HFFc6 (cell line): ENCODE measurements at regions not wholly inside any gene's neighbourhood (a gene's known extent, or its start where the extent isn't known, plus 50 kb on each side); places are given as distances from the start of the nearest gene placed in this dataset.

Source experiments
- DNase-seq: peaks from one replicate; pipeline ENCODE4 v3.0.0-alpha.2; 2018
- H3K27ac Mint-ChIP-seq: 2 replicates; pipeline ENCODE4 v1.8.0; 2020; ENCODE audit warnings: mild to moderate bottlenecking, mixed read lengths
- H3K27me3 Mint-ChIP-seq: 2 replicates; pipeline ENCODE4 v1.8.0; 2021; ENCODE audit warnings: mild to moderate bottlenecking, moderate library complexity, mixed read lengths; ENCODE audit not compliant: insufficient read depth
- H3K36me3 Mint-ChIP-seq: 2 replicates; pipeline ENCODE4 v1.8.0; 2021; ENCODE audit warnings: low read depth, mixed read lengths
- H3K4me1 Mint-ChIP-seq: 2 replicates; pipeline ENCODE4 v1.8.0; 2020; ENCODE audit warnings: low read depth, mixed read lengths
- H3K4me3 Mint-ChIP-seq: 2 replicates; pipeline ENCODE4 v1.8.0; 2020; ENCODE audit warnings: mild to moderate bottlenecking, moderate library complexity, mixed read lengths
- H3K9me3 Mint-ChIP-seq: 2 replicates; pipeline ENCODE4 v1.8.0; 2020; ENCODE audit warnings: mild to moderate bottlenecking, mixed read lengths
- TF ChIP-seq, protein P1 (sequence below): fragments of 200-600 bp; sonication (generic); IDR thresholded peaks from 2 replicates; pipeline ENCODE4 v1.5.0; 2021; ENCODE audit warnings: antibody characterized with exemption, mild to moderate bottlenecking

DNA sequence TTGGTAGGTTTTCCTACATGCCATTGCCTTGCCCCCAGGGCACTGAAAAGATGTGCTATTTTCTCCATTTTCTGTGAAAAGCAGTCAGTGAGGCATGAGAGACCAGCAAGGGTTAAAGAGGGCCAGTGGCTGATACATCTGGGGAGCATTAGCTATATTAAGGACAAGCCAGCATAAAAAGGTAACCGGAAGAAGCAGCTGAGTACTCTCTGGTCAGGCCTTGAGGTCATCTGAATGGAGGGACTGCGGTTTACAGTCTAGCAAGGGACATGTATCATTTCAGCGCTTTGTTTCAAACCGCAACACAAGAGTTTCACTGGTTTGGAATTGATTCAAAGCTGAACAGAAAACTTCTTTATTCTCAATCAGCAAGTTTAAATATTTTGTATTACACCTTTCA is 120.4 kb downstream of the EPDR1 start:
- no peaks in the 10 kb centered on the region for H3K36me3 Mint-ChIP-seq
- no peaks in the 10 kb centered on the region for H3K27me3 Mint-ChIP-seq
- DNase-seq, result no peak
- H3K9me3 Mint-ChIP-seq, result peaks cover 4% of the 10 kb centered on the region; the same call in 1 of the 2 replicates
- TF ChIP-seq, protein P1, sequence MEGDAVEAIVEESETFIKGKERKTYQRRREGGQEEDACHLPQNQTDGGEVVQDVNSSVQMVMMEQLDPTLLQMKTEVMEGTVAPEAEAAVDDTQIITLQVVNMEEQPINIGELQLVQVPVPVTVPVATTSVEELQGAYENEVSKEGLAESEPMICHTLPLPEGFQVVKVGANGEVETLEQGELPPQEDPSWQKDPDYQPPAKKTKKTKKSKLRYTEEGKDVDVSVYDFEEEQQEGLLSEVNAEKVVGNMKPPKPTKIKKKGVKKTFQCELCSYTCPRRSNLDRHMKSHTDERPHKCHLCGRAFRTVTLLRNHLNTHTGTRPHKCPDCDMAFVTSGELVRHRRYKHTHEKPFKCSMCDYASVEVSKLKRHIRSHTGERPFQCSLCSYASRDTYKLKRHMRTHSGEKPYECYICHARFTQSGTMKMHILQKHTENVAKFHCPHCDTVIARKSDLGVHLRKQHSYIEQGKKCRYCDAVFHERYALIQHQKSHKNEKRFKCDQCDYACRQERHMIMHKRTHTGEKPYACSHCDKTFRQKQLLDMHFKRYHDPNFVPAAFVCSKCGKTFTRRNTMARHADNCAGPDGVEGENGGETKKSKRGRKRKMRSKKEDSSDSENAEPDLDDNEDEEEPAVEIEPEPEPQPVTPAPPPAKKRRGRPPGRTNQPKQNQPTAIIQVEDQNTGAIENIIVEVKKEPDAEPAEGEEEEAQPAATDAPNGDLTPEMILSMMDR, result no peak
- no peak overlapping the region for H3K27ac Mint-ChIP-seq
- no peaks in the 10 kb centered on the region for H3K4me1 Mint-ChIP-seq
- H3K4me3 Mint-ChIP-seq, result no peak overlapping the region

DNA sequence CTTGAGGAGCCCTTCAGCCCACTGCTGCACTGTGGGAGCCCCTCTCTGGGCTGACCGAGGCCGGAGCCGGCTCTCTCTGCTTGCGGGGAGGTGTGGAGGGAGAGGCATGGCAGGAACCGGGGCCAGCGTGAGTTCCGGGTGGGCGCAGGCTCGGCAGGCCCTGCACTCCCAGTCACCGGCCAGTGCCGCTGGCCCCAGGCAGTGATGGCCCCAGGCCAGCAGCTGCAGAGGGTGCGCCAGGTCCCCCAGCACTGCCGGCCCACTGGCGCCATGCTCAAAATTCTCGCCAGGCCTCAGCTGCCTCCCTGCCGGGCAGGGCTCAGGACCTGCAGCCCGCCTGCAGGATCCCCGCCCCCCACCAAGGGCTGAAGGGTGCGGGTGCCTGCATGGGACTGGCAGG is 128.4 kb upstream of the STARD3NL start:
- DNase-seq, result no peak
- Mint-ChIP-seq H3K9me3 (peaks cover 56% of the 10 kb centered on the region), H3K4me1 (no peaks in the 10 kb centered on the region), H3K36me3 (peaks cover 12% of the 10 kb centered on the region; the same call in 1 of the 2 replicates), H3K27ac (no peak overlapping the region), H3K4me3 (no peak overlapping the region), H3K27me3 (no peaks in the 10 kb centered on the region; the same call in 1 of the 2 replicates)
- TF ChIP-seq, protein P1, result no peak

DNA sequence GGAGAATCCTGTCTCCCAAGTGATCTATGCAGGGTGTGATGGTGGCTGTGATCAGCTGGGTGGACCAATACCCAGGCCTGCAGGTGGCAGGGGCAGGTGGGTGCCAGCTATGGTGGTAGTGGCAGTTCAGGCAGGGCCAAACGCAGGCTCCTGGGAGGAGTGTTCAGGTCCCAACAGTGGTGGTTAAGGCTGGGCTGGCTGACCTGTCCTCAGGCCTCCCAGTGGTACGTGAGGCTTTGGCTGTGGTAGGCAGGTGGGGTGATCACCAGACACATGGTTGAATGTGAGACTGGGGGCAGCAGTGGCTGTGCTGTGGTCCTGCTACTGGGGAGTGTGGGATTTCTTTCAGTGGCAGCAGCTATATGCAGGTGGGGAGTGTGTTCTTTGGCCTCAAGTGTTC is 126.7 kb upstream of the STARD3NL start:
- TF ChIP-seq, protein P1, result no peak
- no peak for DNase-seq
- Mint-ChIP-seq H3K4me1 (no peaks in the 10 kb centered on the region), H3K27ac (no peak overlapping the region), H3K9me3 (peaks cover 59% of the 10 kb centered on the region), H3K36me3 (peaks cover 12% of the 10 kb centered on the region; the same call in 1 of the 2 replicates), H3K4me3 (no peak overlapping the region), H3K27me3 (no peaks in the 10 kb centered on the region; the same call in 1 of the 2 replicates)

DNA sequence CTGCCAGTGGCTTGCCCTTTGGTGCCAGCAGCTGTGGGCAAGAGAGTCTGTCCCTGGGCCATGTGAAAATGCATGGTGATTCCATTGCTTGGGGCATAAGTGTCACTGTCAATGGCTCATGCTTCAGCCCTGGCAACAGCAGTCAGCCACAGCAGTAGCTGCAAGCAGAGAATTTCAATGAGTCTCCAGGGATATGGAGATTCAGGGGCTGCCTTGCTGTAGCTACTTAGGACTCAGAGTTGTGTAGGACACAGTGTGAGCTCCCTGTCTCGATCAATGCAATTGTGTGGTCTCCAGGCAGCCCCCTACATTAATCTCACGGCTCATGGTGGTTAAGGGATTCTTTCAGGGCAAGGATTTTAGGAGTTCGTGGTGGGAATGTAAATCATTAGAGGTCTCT is 126.3 kb upstream of the STARD3NL start:
- DNase-seq, result no peak
- peaks cover 54% of the 10 kb centered on the region for H3K9me3 Mint-ChIP-seq
- peaks cover 12% of the 10 kb centered on the region; the same call in 1 of the 2 replicates for H3K36me3 Mint-ChIP-seq
- no peaks in the 10 kb centered on the region for H3K4me1 Mint-ChIP-seq
- H3K4me3 Mint-ChIP-seq, result no peak overlapping the region
- no peak overlapping the region for H3K27ac Mint-ChIP-seq
- no peaks in the 10 kb centered on the region; the same call in 1 of the 2 replicates for H3K27me3 Mint-ChIP-seq
- TF ChIP-seq, protein P1, result no peak

DNA sequence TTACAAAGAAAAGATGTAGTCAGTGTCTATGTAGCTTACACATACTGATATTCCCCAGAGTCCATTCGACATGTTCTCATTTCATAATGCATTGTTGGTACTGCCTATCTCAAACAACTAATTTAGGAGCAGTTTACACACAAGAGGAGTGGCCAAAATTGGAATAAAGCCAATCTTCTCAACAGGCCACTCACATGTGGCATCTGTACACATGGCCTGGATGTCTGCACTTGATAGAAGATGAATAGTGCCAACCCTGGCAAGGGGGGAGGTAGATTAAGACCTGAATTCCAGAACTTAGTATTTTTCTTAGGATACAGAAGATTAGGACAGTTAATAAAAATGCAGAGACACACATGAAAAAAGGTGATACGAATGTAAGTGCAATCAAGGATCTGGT is 125.3 kb upstream of the STARD3NL start:
- Mint-ChIP-seq H3K9me3 (peaks cover 47% of the 10 kb centered on the region), H3K4me1 (no peaks in the 10 kb centered on the region)

More for the DNA sequence above, 125.3 kb upstream of the STARD3NL start:
- H3K36me3 Mint-ChIP-seq, result peaks cover 12% of the 10 kb centered on the region; the same call in 1 of the 2 replicates
- H3K27me3 Mint-ChIP-seq, result no peaks in the 10 kb centered on the region; the same call in 1 of the 2 replicates
- TF ChIP-seq, protein P1, result no peak
- H3K4me3 Mint-ChIP-seq, result no peak overlapping the region
- no peak overlapping the region for H3K27ac Mint-ChIP-seq
- DNase-seq, result no peak
